ENCODE measurements at regions not wholly inside any gene's neighbourhood (a gene's known extent, or its start where the extent isn't known, plus 50 kb on each side); places are given as distances from the start of the nearest gene placed in this dataset.

DNA sequence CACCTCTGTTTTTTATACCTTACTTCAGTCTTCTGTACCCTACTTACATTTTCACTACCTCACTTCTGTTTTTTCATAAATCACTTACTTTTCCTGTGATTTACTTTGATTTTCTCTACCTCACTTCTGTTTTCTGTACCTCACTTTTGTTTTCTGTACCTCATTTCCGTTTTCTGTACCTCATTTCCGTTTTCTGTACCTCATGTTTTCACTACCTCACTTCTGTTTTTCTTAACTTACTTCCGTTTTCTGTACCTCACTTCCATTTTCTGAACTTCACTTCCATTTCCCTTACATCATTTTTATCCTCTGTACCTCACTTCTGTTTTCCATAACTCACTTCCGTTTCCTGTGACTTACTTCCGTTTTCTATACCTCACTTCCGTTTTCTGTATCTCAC, 492.0 kb upstream of the AKR1E2 start:
- intact Hi-C loops (cut with micrococcal nuclease; ENCODE audit: unreplicated experiment), result no loop called here
- TF ChIP-seq CTCF (conservative IDR thresholded peaks at IDR 0.05) (no peak), EZH2 (IDR thresholded peaks at IDR 0.05; ENCODE audit: low read depth) (no peak)
- Histone ChIP-seq H2AFZ (no peak overlapping the region), H4K20me1 (ENCODE audit: insufficient read depth) (no peaks in the 10 kb centered on the region), H3K4me1 (replicated peaks; ENCODE audit: insufficient read depth) (peaks cover 14% of the 10 kb centered on the region), H3K79me2 (ENCODE audit: low read depth) (no peaks in the 10 kb centered on the region), H3K4me3 (no peak overlapping the region), H3K9me2 (ENCODE audit: insufficient read depth) (no peaks in the 10 kb centered on the region), H3K4me2 (no peak overlapping the region), H3K9me3 (ENCODE audit: insufficient read depth, low read depth) (no peaks in the 10 kb centered on the region; the same call in 1 of the 2 replicates), H3F3A (ENCODE audit: insufficient read depth, low read depth) (no peaks in the 10 kb centered on the region), H3K27ac (no peak overlapping the region), H3K27me3 (ENCODE audit: insufficient read depth, low read depth) (no peaks in the 10 kb centered on the region), H3K36me3 (ENCODE audit: low read depth) (no peaks in the 10 kb centered on the region)
- DNase-seq, result no peak
- no TSS peak for BruUV-seq (replicated peaks)
- ChIA-PET CTCF (interaction anchor here (0.8 kb wide), 1 partner anchor 323 kb away, joined by 21 read pairs; no protein-coding TSS in a partner anchor), POLR2A (ENCODE audit: unreplicated experiment) (no interaction called here)

DNA sequence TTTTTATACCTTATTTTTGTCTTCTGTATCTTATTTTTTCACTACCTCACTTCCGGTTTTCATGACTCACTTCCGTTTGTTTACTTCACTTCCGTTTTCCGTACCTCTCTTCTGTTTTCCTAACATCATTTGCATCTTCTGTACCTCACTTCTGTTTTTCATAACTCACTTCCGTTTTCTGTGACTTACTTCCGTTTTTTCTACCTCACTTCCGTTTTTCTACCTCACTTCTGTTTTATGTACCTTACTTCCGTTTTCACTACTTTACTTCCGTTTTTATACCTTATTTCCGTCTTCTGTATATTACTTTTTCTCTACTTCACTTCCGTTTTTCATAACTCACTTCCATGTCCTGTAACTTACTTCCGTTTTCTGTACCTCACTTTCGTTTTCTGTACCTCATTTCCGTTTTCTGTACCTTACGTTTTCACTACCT, 492.5 kb upstream of the AKR1E2 start:
- no peaks in the 10 kb centered on the region for H3K79me2 ChIP-seq (ENCODE audit: low read depth)
- no peaks in the 10 kb centered on the region for H3F3A ChIP-seq (ENCODE audit: insufficient read depth, low read depth)
- no peak for TF ChIP-seq EZH2 (IDR thresholded peaks at IDR 0.05; ENCODE audit: low read depth)
- no peak for TF ChIP-seq CTCF (conservative IDR thresholded peaks at IDR 0.05)
- DNase-seq, result no peak
- H3K27me3 ChIP-seq (ENCODE audit: insufficient read depth, low read depth), result no peaks in the 10 kb centered on the region
- H3K9me2 ChIP-seq (ENCODE audit: insufficient read depth), result no peaks in the 10 kb centered on the region
- H2AFZ ChIP-seq, result no peak overlapping the region
- CTCF ChIA-PET, result interaction anchor here (0.8 kb wide), 1 partner anchor 324 kb away, joined by 21 read pairs; no protein-coding TSS in a partner anchor
- BruUV-seq (replicated peaks), result no TSS peak
- POLR2A ChIA-PET (ENCODE audit: unreplicated experiment), result no interaction called here
- peaks cover 14% of the 10 kb centered on the region for H3K4me1 ChIP-seq (replicated peaks; ENCODE audit: insufficient read depth)
- H3K27ac ChIP-seq, result no peak overlapping the region
- no peaks in the 10 kb centered on the region for H3K36me3 ChIP-seq (ENCODE audit: low read depth)
- no peak overlapping the region for H3K4me2 ChIP-seq
- H3K9me3 ChIP-seq (ENCODE audit: insufficient read depth, low read depth), result no peaks in the 10 kb centered on the region; the same call in 1 of the 2 replicates
- no peaks in the 10 kb centered on the region for H4K20me1 ChIP-seq (ENCODE audit: insufficient read depth)
- intact Hi-C loops (cut with micrococcal nuclease; ENCODE audit: unreplicated experiment), result no loop called here
- no peak overlapping the region for H3K4me3 ChIP-seq

DNA sequence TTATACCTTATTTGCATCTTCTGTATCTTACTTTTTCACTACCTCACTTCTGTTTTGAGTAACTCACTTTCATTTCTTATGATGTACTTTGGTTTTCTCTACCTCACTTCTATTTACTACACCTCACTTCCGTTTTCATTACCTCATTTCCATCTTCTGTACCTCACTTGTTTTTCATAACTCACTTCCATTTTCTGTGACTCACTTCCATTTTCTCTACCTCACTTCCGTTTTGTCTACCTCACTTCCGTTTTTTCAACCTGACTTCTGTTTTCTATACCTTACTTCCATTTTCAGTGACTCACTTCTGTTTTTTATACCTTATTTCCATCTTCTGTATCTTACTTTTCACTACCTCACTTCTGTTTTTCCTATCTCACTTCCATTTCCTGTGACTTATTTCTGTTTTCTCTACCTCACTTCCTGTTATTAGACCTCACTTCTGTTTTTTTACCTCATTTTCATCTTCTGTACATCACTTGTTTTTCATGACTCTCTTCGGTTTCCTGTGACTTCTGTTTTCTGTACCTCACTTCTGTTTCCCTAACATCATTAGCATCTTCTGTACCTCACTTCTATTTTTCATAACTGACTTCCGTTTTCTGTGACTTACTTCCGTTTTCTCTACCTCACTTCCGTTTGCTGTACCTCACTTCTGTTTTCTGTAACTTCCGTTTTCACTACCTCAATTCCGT, 493.1 kb upstream of the AKR1E2 start:
- ChIA-PET POLR2A (ENCODE audit: unreplicated experiment) (no interaction called here), CTCF (no interaction called here)
- TF ChIP-seq EZH2 (IDR thresholded peaks at IDR 0.05; ENCODE audit: low read depth), result no peak
- no peak for TF ChIP-seq CTCF (conservative IDR thresholded peaks at IDR 0.05)
- Histone ChIP-seq H3K27me3 (ENCODE audit: insufficient read depth, low read depth) (no peaks in the 10 kb centered on the region), H3K4me2 (no peak overlapping the region), H3K79me2 (ENCODE audit: low read depth) (no peaks in the 10 kb centered on the region), H3K4me1 (replicated peaks; ENCODE audit: insufficient read depth) (peaks cover 14% of the 10 kb centered on the region), H3K27ac (no peak overlapping the region), H3K9me3 (ENCODE audit: insufficient read depth, low read depth) (no peaks in the 10 kb centered on the region; the same call in 1 of the 2 replicates), H3K36me3 (ENCODE audit: low read depth) (no peaks in the 10 kb centered on the region), H3F3A (ENCODE audit: insufficient read depth, low read depth) (no peaks in the 10 kb centered on the region), H3K4me3 (no peak overlapping the region), H4K20me1 (ENCODE audit: insufficient read depth) (no peaks in the 10 kb centered on the region), H2AFZ (no peak overlapping the region), H3K9me2 (ENCODE audit: insufficient read depth) (no peaks in the 10 kb centered on the region)
- no peak for DNase-seq
- no TSS peak for BruUV-seq (replicated peaks)
- intact Hi-C loops (cut with micrococcal nuclease; ENCODE audit: unreplicated experiment), result no loop called here
